GM12878 (cell line): ENCODE measurements at regions not wholly inside any gene's neighbourhood (a gene's known extent, or its start where the extent isn't known, plus 50 kb on each side); places are given as distances from the start of the nearest gene placed in this dataset.

Source experiments
- ATAC-seq: fragments of 200-7000 bp; cut with Tn5 transposase; 3 replicates; pipeline ENCODE4 v1.9.1; 2020; ENCODE audit warnings: mild to moderate bottlenecking, moderate library complexity
- BruUV-seq: library from RNA; stranded (reverse); fragments of 400-500 nt; replicated peaks from 2 replicates; lab custom pipeline; 2021; lab: Mats Ljungman, UMichigan
- CTCF ChIA-PET: fragments of 300-600 bp; sonication (Branson Sonifier 250); formaldehyde crosslinking; extraction: SDS; loops from one replicate; lab custom pipeline; 2021; ENCODE audit warnings: inconsistent platforms; lab: Yijun Ruan, JAX
- POLR2A ChIA-PET: fragments of 350-600 bp; formaldehyde crosslinking; extraction: SDS; loops from one replicate; lab custom pipeline; 2021; ENCODE audit warnings: inconsistent platforms; lab: Charles Lee
- RAD21 ChIA-PET: fragments of 300-600 bp; sonication (Branson Sonifier 250); formaldehyde crosslinking; loops from one replicate; lab custom pipeline; 2023; ENCODE audit warnings: antibody characterized with exemption; ENCODE audit not compliant: unreplicated experiment; lab: Charles Lee
- SMC1A ChIA-PET: fragments of 300-600 bp; sonication (Branson Sonifier 250); formaldehyde crosslinking; loops from one replicate; lab custom pipeline; 2023; ENCODE audit not compliant: unreplicated experiment, uncharacterized antibody; lab: Charles Lee
- DNase-seq: peaks from one replicate; pipeline ENCODE4 v3.0.0-alpha.2; 2011; ENCODE audit warnings: low read depth, low spot score
- FAIRE-seq: peaks from 3 replicates; lab custom pipeline; 2011; peaks lifted over from hg19 to GRCh38; lab: Jason Lieb, UNC
- H2AFZ ChIP-seq: 2 replicates; pipeline ENCODE4 v1.6.0; 2011; ENCODE audit warnings: low read depth, low read length, control low read depth; ENCODE audit not compliant: control insufficient read depth
- H3K27ac ChIP-seq: 2 replicates; pipeline ENCODE4 v1.5.1; 2011; ENCODE audit warnings: control low read depth; ENCODE audit not compliant: control insufficient read depth, insufficient read depth
- H3K27me3 ChIP-seq, 2 experiments: replicated peaks in 1 of 2; 2 replicates each; pipeline versions ENCODE4 v1.6.0 to v1.6.1; 2011; ENCODE audit warnings: low read length in 1 of 2; ENCODE audit not compliant: control insufficient read depth in 2 of 2, insufficient read depth in 2 of 2
- H3K36me3 ChIP-seq, 2 experiments: 2 replicates each; pipeline ENCODE4 v1.5.1; 2011; ENCODE audit warnings: low read length in 1 of 2; ENCODE audit not compliant: control insufficient read depth in 2 of 2, insufficient read depth in 2 of 2
- H3K4me1 ChIP-seq: 2 replicates; pipeline ENCODE4 v1.6.1; 2011; ENCODE audit warnings: mild to moderate bottlenecking, low read length, moderate library complexity, mixed read lengths; ENCODE audit not compliant: control insufficient read depth, insufficient read depth
- H3K4me2 ChIP-seq: 2 replicates; pipeline ENCODE4 v1.6.0; 2011; ENCODE audit warnings: control low read depth; ENCODE audit not compliant: control insufficient read depth, insufficient read depth
- H3K4me3 ChIP-seq: fragments of 200-600 bp; sonication (generic); 2 replicates; pipeline ENCODE4 v1.5.1; 2016
- H3K79me2 ChIP-seq: 2 replicates; pipeline ENCODE4 v1.6.0; 2011; ENCODE audit warnings: low read length; ENCODE audit not compliant: control insufficient read depth, insufficient read depth
- H3K9ac ChIP-seq: 2 replicates; pipeline ENCODE4 v1.8.0; 2011; ENCODE audit warnings: low read length, control low read depth, mixed read lengths; ENCODE audit not compliant: control insufficient read depth, insufficient read depth
- H3K9me3 ChIP-seq: replicated peaks from 3 replicates; pipeline ENCODE4 v1.5.1; 2011; ENCODE audit warnings: mild to moderate bottlenecking, low read length; ENCODE audit not compliant: control insufficient read depth, insufficient read depth
- H4K20me1 ChIP-seq: 2 replicates; pipeline ENCODE4 v1.6.0; 2011; ENCODE audit not compliant: control insufficient read depth, insufficient read depth
- BACH1 ChIP-seq: fragments of 450-650 bp; IDR thresholded peaks from 2 replicates; pipeline ENCODE4 v1.6.1; 2017; ENCODE audit warnings: mild to moderate bottlenecking, borderline replicate concordance
- HCFC1 ChIP-seq: fragments of 150-350 bp; IDR thresholded peaks from 2 replicates; pipeline ENCODE4 v1.6.1; 2014; ENCODE audit warnings: low read length
- HDGF ChIP-seq: fragments of 450-650 bp; IDR thresholded peaks from 2 replicates; pipeline ENCODE4 v1.6.1; 2016; ENCODE audit warnings: antibody characterized with exemption
- JUNB ChIP-seq: IDR thresholded peaks from 2 replicates; pipeline ENCODE4 v1.6.1; 2016; ENCODE audit warnings: antibody characterized with exemption, mild to moderate bottlenecking
- JUND ChIP-seq: IDR thresholded peaks from 2 replicates; pipeline ENCODE4 v1.6.1; 2012; ENCODE audit warnings: low read depth, mild to moderate bottlenecking, low read length, improper control_type of control experiment, moderate library complexity
- KDM1A ChIP-seq: fragments of 200-600 bp; sonication (generic); IDR thresholded peaks from 2 replicates; pipeline ENCODE4 v1.6.1; 2016; ENCODE audit warnings: borderline replicate concordance
- STAT1 ChIP-seq: fragments of 450-650 bp; conservative IDR thresholded peaks from 2 replicates; pipeline ENCODE4 v1.6.1; 2014; ENCODE audit warnings: antibody characterized with exemption, mild to moderate bottlenecking
- TAF1 ChIP-seq: IDR thresholded peaks from 2 replicates; pipeline ENCODE4 v1.6.1; 2011; ENCODE audit warnings: mild to moderate bottlenecking, low read depth, low read length, borderline replicate concordance
- TARDBP ChIP-seq: IDR thresholded peaks from 2 replicates; pipeline ENCODE4 v1.6.1; 2016; ENCODE audit warnings: borderline replicate concordance
- ZZZ3 ChIP-seq: IDR thresholded peaks from 2 replicates; pipeline ENCODE4 v1.6.1; 2011; ENCODE audit warnings: low read depth; ENCODE audit not compliant: control insufficient read depth, insufficient read length
- whole genome bisulfite sequencing: methylation state at CpG from one replicate; pipeline ENCODE4 v1.1.6; 2016; ENCODE audit warnings: low lambda C conversion rate; ENCODE audit not compliant: insufficient replicate concordance, insufficient coverage; ENCODE audit errors: missing lambda C conversion rate; 5-methylcytosine and 5-hydroxymethylcytosine counted together
- in situ Hi-C: fragments of 300-500 bp; cut with MboI; formaldehyde crosslinking; loops from 9 replicates; pipeline ENCODE4 v1.14.3; 2018; ENCODE audit warnings: mixed read lengths
- intact Hi-C: fragments of 100-400 bp; cut with micrococcal nuclease; formaldehyde crosslinking; loops from one replicate; pipeline ENCODE4 v1.14.2; 2022; ENCODE audit not compliant: unreplicated experiment
- TF ChIP-seq, protein P1 (sequence below): fragments of 450-650 bp; IDR thresholded peaks from 2 replicates; pipeline ENCODE4 v1.6.1; 2014; ENCODE audit warnings: mild to moderate bottlenecking
- TF ChIP-seq, protein P2 (sequence below): IDR thresholded peaks from 2 replicates; pipeline ENCODE4 v1.6.1; 2011; ENCODE audit warnings: low read depth, mild to moderate bottlenecking, low read length, moderate library complexity, borderline replicate concordance; ENCODE audit errors: extremely low read depth
- TF ChIP-seq, protein P3 (sequence below): IDR thresholded peaks from 2 replicates; pipeline ENCODE4 v1.6.1; 2012; ENCODE audit warnings: low read depth, low read length, improper control_type of control experiment
- TF ChIP-seq, protein P4 (sequence below), 3 experiments: IDR thresholded peaks in 2 of 3; conservative IDR thresholded peaks in 1 of 3; 2 replicates each; pipeline ENCODE4 v1.5.1; 2011; ENCODE audit warnings: low read depth in 3 of 3, low read length in 3 of 3, mild to moderate bottlenecking in 3 of 3, control low read depth in 2 of 3, moderate library complexity in 2 of 3, inconsistent platforms in 1 of 3, mixed read lengths in 1 of 3; ENCODE audit not compliant: control insufficient read depth in 2 of 3, insufficient read depth in 1 of 3; ENCODE audit errors: extremely low read depth in 1 of 3

DNA sequence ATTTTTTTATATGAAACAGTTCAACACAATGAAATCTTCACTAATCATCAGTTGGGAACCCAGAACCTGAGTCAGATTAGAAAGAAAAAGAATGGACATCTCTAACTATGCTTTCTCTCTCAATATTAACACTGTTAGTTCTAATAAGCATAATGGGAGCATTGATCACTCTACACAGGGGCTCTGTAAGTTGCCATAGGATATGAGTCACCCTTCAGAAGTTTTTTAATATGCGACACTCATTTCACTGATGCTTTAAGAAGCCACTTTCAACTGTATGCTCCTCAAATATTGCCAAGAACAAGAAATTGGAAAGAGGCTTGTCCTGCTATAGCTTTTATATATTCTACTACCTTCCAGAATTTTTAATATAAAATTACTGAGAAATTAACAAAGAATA, 187.0 kb downstream of the AASDH start:
- Histone ChIP-seq H3K27me3 (no peaks in the 10 kb centered on the region; a peak in 1 of 4 replicates), H4K20me1 (no peaks in the 10 kb centered on the region), H3K4me2 (no peak overlapping the region), H3K36me3 (no peaks in the 10 kb centered on the region), H3K79me2 (no peaks in the 10 kb centered on the region), H3K9me3 (no peaks in the 10 kb centered on the region), H3K9ac (no peak overlapping the region), H3K27ac (no peak overlapping the region), H3K4me1 (no peaks in the 10 kb centered on the region), H2AFZ (no peak overlapping the region), H3K4me3 (no peak overlapping the region)
- ATAC-seq (peak; percentile 32; the same call in 2 of the 3 replicates), FAIRE-seq (no peak), DNase-seq (no peak)
- ChIA-PET RAD21 (no interaction called here), CTCF (no interaction called here), POLR2A (no interaction called here), SMC1A (interaction anchor here (1.0 kb wide), 1 partner anchor 14 kb away, joined by 3 read pairs; no protein-coding TSS in a partner anchor)
- no peak for TF ChIP-seq HCFC1
- TF ChIP-seq, protein P1, sequence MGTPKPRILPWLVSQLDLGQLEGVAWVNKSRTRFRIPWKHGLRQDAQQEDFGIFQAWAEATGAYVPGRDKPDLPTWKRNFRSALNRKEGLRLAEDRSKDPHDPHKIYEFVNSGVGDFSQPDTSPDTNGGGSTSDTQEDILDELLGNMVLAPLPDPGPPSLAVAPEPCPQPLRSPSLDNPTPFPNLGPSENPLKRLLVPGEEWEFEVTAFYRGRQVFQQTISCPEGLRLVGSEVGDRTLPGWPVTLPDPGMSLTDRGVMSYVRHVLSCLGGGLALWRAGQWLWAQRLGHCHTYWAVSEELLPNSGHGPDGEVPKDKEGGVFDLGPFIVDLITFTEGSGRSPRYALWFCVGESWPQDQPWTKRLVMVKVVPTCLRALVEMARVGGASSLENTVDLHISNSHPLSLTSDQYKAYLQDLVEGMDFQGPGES: no peak
- no peak for TF ChIP-seq KDM1A
- TF ChIP-seq, protein P2, sequence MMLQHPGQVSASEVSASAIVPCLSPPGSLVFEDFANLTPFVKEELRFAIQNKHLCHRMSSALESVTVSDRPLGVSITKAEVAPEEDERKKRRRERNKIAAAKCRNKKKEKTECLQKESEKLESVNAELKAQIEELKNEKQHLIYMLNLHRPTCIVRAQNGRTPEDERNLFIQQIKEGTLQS: no peak
- no peak for TF ChIP-seq STAT1
- TF ChIP-seq TARDBP: no peak
- TF ChIP-seq JUND: no peak
- TF ChIP-seq BACH1: no peak
- TF ChIP-seq, protein P3, sequence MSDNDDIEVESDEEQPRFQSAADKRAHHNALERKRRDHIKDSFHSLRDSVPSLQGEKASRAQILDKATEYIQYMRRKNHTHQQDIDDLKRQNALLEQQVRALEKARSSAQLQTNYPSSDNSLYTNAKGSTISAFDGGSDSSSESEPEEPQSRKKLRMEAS: no peak
- TF ChIP-seq JUNB: no peak
- TF ChIP-seq, protein P4, sequence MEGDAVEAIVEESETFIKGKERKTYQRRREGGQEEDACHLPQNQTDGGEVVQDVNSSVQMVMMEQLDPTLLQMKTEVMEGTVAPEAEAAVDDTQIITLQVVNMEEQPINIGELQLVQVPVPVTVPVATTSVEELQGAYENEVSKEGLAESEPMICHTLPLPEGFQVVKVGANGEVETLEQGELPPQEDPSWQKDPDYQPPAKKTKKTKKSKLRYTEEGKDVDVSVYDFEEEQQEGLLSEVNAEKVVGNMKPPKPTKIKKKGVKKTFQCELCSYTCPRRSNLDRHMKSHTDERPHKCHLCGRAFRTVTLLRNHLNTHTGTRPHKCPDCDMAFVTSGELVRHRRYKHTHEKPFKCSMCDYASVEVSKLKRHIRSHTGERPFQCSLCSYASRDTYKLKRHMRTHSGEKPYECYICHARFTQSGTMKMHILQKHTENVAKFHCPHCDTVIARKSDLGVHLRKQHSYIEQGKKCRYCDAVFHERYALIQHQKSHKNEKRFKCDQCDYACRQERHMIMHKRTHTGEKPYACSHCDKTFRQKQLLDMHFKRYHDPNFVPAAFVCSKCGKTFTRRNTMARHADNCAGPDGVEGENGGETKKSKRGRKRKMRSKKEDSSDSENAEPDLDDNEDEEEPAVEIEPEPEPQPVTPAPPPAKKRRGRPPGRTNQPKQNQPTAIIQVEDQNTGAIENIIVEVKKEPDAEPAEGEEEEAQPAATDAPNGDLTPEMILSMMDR (IDR thresholded peaks at IDR 0.05 in 2 of 3, conservative IDR thresholded peaks at IDR 0.05 in 1 of 3; ENCODE audit: control insufficient read depth in 2 of 3, extremely low read depth in 1 of 3, insufficient read depth in 1 of 3, low read depth in 3 of 3, low read length in 3 of 3): no peak
- no peak for TF ChIP-seq TAF1
- no peak for TF ChIP-seq ZZZ3
- TF ChIP-seq HDGF: no peak
- in situ Hi-C loops: no loop called here
- no TSS peak for BruUV-seq
- intact Hi-C loops: no loop called here
- WGBS: 0% methylated on average over 1 of the region's 1 CpG
